BE2C (cell line): ENCODE measurements at regions not wholly inside any gene's neighbourhood (a gene's known extent, or its start where the extent isn't known, plus 50 kb on each side); places are given as distances from the start of the nearest gene placed in this dataset.

Experiments used
- DNase-seq: peaks from one replicate; pipeline ENCODE4 v3.0.0-alpha.2; 2020
- H3K27me3 ChIP-seq: fragments of 250-450 bp; sonication (Bioruptor Pico); 2 replicates; pipeline ENCODE4 v1.5.1; 2020; ENCODE audit warnings: mild to moderate bottlenecking
- H3K36me3 ChIP-seq: fragments of 250-450 bp; sonication (Bioruptor Pico); 2 replicates; pipeline ENCODE4 v1.5.1; 2020; ENCODE audit warnings: mild to moderate bottlenecking
- H3K4me1 ChIP-seq: fragments of 250-450 bp; sonication (Bioruptor Pico); 2 replicates; pipeline ENCODE4 v1.5.1; 2020
- H3K4me3 ChIP-seq: 2 replicates; pipeline ENCODE4 v1.5.1; 2011; ENCODE audit warnings: low read depth, low read length
- H3K9me3 ChIP-seq: fragments of 250-450 bp; sonication (Bioruptor Pico); 2 replicates; pipeline ENCODE4 v1.5.1; 2020
- CTCF ChIP-seq: IDR thresholded peaks from 2 replicates; pipeline ENCODE4 v1.5.1; 2012; ENCODE audit warnings: mild to moderate bottlenecking, low read depth, low read length

DNA sequence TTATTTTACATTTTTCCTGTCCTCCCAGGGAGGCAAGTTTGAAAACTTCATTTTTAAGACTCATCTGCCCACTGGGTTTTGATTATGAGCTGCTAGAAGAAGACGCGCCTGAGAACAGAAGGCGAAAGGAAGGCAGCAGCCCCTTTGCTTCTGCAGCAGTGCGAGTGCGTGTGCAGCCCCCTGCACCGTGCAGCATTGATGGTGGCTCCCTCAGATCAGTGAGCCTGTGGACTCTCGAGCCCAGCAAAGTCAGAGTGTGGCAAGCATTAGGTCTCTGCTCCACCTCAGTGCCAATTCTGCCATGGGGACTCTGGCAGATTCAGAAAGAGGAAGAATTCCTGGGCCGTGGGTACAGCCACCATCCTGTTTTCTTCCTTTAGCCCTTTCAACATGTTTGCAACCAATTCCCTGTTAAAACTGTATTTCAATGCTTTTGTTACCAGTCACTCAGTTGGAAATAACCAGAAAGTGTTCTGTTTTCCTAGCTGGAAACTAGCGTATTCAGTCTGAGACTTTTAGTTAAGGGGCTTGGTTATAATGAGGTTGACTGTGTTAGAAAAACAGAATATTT is 134.8 kb upstream of the OGFRL1 start:
- DNase-seq = no peak
- H3K27me3 ChIP-seq = no peaks in the 10 kb centered on the region
- H3K9me3 ChIP-seq = no peaks in the 10 kb centered on the region
- H3K36me3 ChIP-seq = no peaks in the 10 kb centered on the region
- no peak for TF ChIP-seq CTCF
- H3K4me1 ChIP-seq = no peaks in the 10 kb centered on the region
- H3K4me3 ChIP-seq = no peak overlapping the region

DNA sequence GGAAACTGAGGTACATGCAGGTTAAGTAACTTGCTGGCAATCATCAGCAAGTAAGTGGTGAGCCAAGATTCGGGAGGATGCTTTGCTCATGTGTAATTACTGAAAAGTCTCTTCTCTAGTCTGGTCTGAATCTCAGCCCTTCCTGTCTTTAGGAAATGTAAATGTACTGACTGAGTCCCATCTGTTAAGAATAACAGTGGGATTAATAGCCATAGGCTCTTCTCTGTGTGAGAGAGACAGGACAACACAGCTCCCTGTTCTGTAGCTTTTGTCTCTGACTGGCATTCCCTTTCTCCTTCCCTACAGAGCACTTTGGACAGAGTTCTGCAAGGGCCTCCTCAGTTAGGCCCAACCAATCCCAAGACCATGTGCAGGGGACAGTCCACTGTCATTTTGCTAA is 131.3 kb upstream of the OGFRL1 start:
- Histone ChIP-seq H3K4me1 (no peaks in the 10 kb centered on the region), H3K9me3 (no peaks in the 10 kb centered on the region), H3K27me3 (no peaks in the 10 kb centered on the region), H3K4me3 (no peak overlapping the region), H3K36me3 (no peaks in the 10 kb centered on the region)
- DNase-seq = no peak
- TF ChIP-seq CTCF = no peak

- Histone ChIP-seq H3K27me3 (no peaks in the 10 kb centered on the region), H3K4me3 (no peak overlapping the region), H3K36me3 (no peaks in the 10 kb centered on the region), H3K4me1 (peaks cover 3% of the 10 kb centered on the region; the same call in 1 of the 2 replicates), H3K9me3 (no peaks in the 10 kb centered on the region)
- TF ChIP-seq CTCF = no peak
- no peak for DNase-seq
Observed at GRCh38 chr6:71164890-71165289, 123.7 kb upstream of the OGFRL1 start.

DNA sequence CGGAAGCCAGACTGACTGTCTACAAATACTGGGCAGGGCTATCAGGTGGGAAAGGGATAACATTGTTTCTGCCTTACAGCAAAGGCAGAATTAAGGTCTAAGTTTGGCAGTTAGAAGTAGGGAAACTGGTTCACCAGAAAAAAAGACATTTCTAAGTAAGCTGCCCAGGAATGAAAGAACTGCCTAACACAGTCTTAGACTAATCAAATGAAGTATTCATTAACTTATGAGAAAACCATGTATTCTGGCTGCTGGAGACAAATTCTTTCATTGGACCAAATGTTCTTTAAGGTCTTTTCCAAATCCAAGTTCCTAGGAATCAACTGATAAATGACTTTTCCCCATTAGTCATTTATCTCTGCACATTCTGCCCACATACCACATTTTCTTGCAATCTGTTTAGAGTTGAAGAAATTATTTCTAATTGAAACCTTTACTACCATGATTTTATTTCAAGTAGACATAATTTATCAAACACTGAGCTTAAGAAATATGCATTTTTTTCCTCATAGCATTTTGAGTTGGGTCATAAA is 120.3 kb upstream of the OGFRL1 start:
- peaks cover 3% of the 10 kb centered on the region; the same call in 1 of the 2 replicates for H3K4me1 ChIP-seq
- no peaks in the 10 kb centered on the region for H3K9me3 ChIP-seq
- TF ChIP-seq CTCF = no peak
- H3K36me3 ChIP-seq = no peaks in the 10 kb centered on the region
- H3K4me3 ChIP-seq = no peak overlapping the region
- no peak for DNase-seq
- H3K27me3 ChIP-seq = no peaks in the 10 kb centered on the region

DNA sequence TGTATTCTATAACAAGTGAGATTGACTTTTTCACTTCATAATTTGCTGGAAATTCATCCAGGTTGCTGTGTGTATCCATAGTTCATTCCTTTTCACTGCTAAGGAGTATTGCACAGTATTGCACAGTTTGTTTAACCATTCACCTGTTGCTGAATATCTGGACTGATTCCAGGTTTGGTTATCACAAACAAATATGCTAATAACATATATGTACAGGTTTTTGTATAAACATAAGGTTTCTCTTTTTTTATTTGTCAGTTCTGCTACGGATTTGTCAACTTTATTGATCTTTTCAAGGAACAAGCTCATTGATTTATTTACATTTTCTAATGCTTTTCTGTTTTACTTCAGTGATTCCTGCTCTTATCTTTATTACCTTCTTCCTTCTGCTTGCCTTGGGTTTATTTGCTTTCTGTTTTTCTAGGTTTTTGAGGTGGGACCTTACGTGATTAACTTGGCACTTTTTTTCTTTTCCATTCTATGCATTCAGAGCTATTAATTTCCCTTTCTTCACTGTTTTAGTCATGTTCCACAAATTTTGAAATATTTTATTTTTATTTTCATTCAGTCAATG is 117.0 kb upstream of the OGFRL1 start:
- no peak for TF ChIP-seq CTCF
- Histone ChIP-seq H3K9me3 (no peaks in the 10 kb centered on the region), H3K4me3 (no peak overlapping the region), H3K27me3 (no peaks in the 10 kb centered on the region), H3K36me3 (no peaks in the 10 kb centered on the region), H3K4me1 (peaks cover 3% of the 10 kb centered on the region; the same call in 1 of the 2 replicates)
- no peak for DNase-seq

- no peak for DNase-seq
- TF ChIP-seq CTCF = no peak
- no peaks in the 10 kb centered on the region for H3K36me3 ChIP-seq
- no peaks in the 10 kb centered on the region for H3K9me3 ChIP-seq
- H3K27me3 ChIP-seq = no peaks in the 10 kb centered on the region
- no peak overlapping the region for H3K4me3 ChIP-seq
- no peaks in the 10 kb centered on the region for H3K4me1 ChIP-seq
Observed at GRCh38 chr6:71179249-71179885, 109.2 kb upstream of the OGFRL1 start.
